ENCODE measurements at regions not wholly inside any gene's neighbourhood (a gene's known extent, or its start where the extent isn't known, plus 50 kb on each side); places are given as distances from the start of the nearest gene placed in this dataset.

- no peak overlapping the region for H3K4me3 ChIP-seq
- intact Hi-C loops (cut with DNase I) = no loop called here
- TF ChIP-seq POLR2A (IDR thresholded peaks at IDR 0.05) = no peak
- TF ChIP-seq CTCF (IDR thresholded peaks at IDR 0.05) = no peak
- no peak for TF ChIP-seq EP300 (IDR thresholded peaks at IDR 0.05)
- no peak for TF ChIP-seq POLR2AphosphoS5 (IDR thresholded peaks at IDR 0.05)
- WGBS, 2 donors = 88 to 89% methylated on average over 4 of the region's 4 CpGs
- no peaks in the 10 kb centered on the region for H3K4me1 ChIP-seq
- H3K27me3 ChIP-seq = no peaks in the 10 kb centered on the region
- H3K27ac ChIP-seq = no peak overlapping the region
- no peak for DNase-seq
- H3K36me3 ChIP-seq = no peaks in the 10 kb centered on the region
- no peaks in the 10 kb centered on the region for H3K9me3 ChIP-seq
Observed at GRCh38 chr21:15401331-15401730, 328.5 kb upstream of the USP25 start.

GRCh38 chr21:15405214-15405613, 324.6 kb upstream of the USP25 start:
- TF ChIP-seq POLR2AphosphoS5 (IDR thresholded peaks at IDR 0.05) (no peak), CTCF (IDR thresholded peaks at IDR 0.05) (no peak), POLR2A (IDR thresholded peaks at IDR 0.05) (no peak), EP300 (IDR thresholded peaks at IDR 0.05) (no peak)
- Histone ChIP-seq H3K27me3 (no peaks in the 10 kb centered on the region), H3K9me3 (no peaks in the 10 kb centered on the region), H3K36me3 (no peaks in the 10 kb centered on the region), H3K4me1 (no peaks in the 10 kb centered on the region), H3K4me3 (no peak overlapping the region), H3K27ac (no peak overlapping the region)
- intact Hi-C loops (cut with DNase I) = no loop called here
- DNase-seq = no peak

DNA sequence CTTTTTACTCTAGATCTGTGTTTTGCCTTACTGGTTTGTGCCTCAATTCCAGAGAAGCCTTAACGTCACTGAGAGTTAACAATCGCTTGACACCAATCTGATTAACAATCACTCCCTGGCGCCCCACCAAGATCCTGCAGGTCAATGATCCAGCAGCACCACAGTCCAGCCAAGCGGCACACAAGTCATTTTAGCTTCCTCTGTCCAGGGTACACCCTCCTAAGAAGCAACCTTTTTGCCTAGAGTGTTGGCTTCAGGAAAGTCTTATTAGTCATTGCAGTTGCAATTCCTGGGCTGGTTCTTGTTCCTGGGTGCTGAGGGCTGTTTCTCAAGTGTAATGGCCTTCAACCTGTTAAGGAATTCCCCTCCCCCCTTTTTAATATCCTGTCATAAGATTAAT, 323.0 kb upstream of the USP25 start:
- no peak overlapping the region for H3K4me3 ChIP-seq
- no peak for TF ChIP-seq POLR2AphosphoS5 (IDR thresholded peaks at IDR 0.05)
- TF ChIP-seq CTCF (IDR thresholded peaks at IDR 0.05) = no peak
- TF ChIP-seq EP300 (IDR thresholded peaks at IDR 0.05) = no peak
- no peak for TF ChIP-seq POLR2A (IDR thresholded peaks at IDR 0.05)
- 92 to 94% methylated on average over 4 of the region's 4 CpGs for WGBS, 2 donors
- H3K9me3 ChIP-seq = no peaks in the 10 kb centered on the region
- intact Hi-C loops (cut with DNase I) = no loop called here
- H3K27ac ChIP-seq = no peak overlapping the region
- no peaks in the 10 kb centered on the region for H3K27me3 ChIP-seq
- no peaks in the 10 kb centered on the region for H3K4me1 ChIP-seq
- DNase-seq = no peak
- H3K36me3 ChIP-seq = no peaks in the 10 kb centered on the region

DNA sequence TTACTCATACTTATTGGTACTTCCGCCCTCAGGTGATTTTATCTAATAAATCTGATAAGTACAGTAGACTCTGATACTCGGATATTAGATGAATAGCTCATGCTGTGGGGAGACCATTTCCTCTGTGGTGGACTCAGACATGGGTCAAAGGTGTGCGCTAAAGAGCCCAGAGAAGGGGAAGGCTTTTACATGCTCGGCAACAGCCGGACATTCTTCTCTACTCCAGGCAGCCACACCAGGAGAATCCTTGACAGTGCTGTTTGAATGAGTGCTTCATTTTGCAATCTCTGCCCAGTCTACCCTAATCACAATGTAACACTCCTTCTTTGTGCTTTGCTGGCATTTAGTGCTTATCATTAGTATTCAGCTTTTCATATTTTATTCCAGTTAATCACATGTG, 322.2 kb upstream of the USP25 start:
- WGBS, 2 donors = 92 to 93% methylated on average over 5 of the region's 5 CpGs
- no peaks in the 10 kb centered on the region for H3K27me3 ChIP-seq
- intact Hi-C loops (cut with DNase I) = no loop called here
- no peaks in the 10 kb centered on the region for H3K9me3 ChIP-seq
- no peak overlapping the region for H3K27ac ChIP-seq
- H3K4me1 ChIP-seq = no peaks in the 10 kb centered on the region
- no peak for TF ChIP-seq POLR2A (IDR thresholded peaks at IDR 0.05)
- TF ChIP-seq CTCF (IDR thresholded peaks at IDR 0.05) = no peak
- TF ChIP-seq POLR2AphosphoS5 (IDR thresholded peaks at IDR 0.05) = no peak
- TF ChIP-seq EP300 (IDR thresholded peaks at IDR 0.05) = no peak
- H3K4me3 ChIP-seq = no peak overlapping the region
- DNase-seq = no peak
- H3K36me3 ChIP-seq = no peaks in the 10 kb centered on the region

GRCh38 chr21:15408089-15408488, 321.7 kb upstream of the USP25 start:
- Histone ChIP-seq H3K9me3 (no peaks in the 10 kb centered on the region), H3K27ac (no peak overlapping the region), H3K27me3 (no peaks in the 10 kb centered on the region), H3K4me3 (no peak overlapping the region), H3K36me3 (no peaks in the 10 kb centered on the region), H3K4me1 (no peaks in the 10 kb centered on the region)
- intact Hi-C loops (cut with DNase I) = no loop called here
- TF ChIP-seq POLR2A (IDR thresholded peaks at IDR 0.05) (no peak), EP300 (IDR thresholded peaks at IDR 0.05) (no peak), CTCF (IDR thresholded peaks at IDR 0.05) (no peak), POLR2AphosphoS5 (IDR thresholded peaks at IDR 0.05) (no peak)
- DNase-seq = no peak
- 90 to 92% methylated on average over 2 of the region's 2 CpGs for WGBS, 2 donors
